ENCODE measurements at regions not wholly inside any gene's neighbourhood (a gene's known extent, or its start where the extent isn't known, plus 50 kb on each side); places are given as distances from the start of the nearest gene placed in this dataset.

GRCh38 chr15:66644869-66645268 is 57.2 kb upstream of the SMAD6 start (continued):
- TF ChIP-seq SUZ12 (IDR thresholded peaks at IDR 0.05; ENCODE audit: low read length) (no peak), ZNF274 (IDR thresholded peaks at IDR 0.05; ENCODE audit: borderline replicate concordance, extremely low read depth, low read length) (no peak), JUN (IDR thresholded peaks at IDR 0.05; ENCODE audit: low read depth, low read length) (no peak), EP300 (IDR thresholded peaks at IDR 0.05; ENCODE audit: borderline replicate concordance in 1 of 2, low read depth in 2 of 2, low read length in 2 of 2) (no peak), RFX5 (IDR thresholded peaks at IDR 0.05; ENCODE audit: borderline replicate concordance, low read depth, low read length) (no peak), YY1 (IDR thresholded peaks at IDR 0.05; ENCODE audit: low read depth, low read length) (no peak), BRCA1 (IDR thresholded peaks at IDR 0.05; ENCODE audit: low read depth, low read length) (no peak), SAP30 (IDR thresholded peaks at IDR 0.05; ENCODE audit: insufficient read depth, insufficient replicate concordance, low read length) (no peak), KDM4A (IDR thresholded peaks at IDR 0.05; ENCODE audit: low read depth, low read length, severe bottlenecking) (no peak), PHF8 (conservative IDR thresholded peaks at IDR 0.05; ENCODE audit: low read depth, low read length) (no peak)
